GM19035 (cell line): ENCODE measurements at regions not wholly inside any gene's neighbourhood (a gene's known extent, or its start where the extent isn't known, plus 50 kb on each side); places are given as distances from the start of the nearest gene placed in this dataset.
"Not testable (repeated sequence)": the region's sequence is repeated elsewhere in the genome, so short reads cannot be mapped to it uniquely, and the experiment has no call there.

ENCODE experiments used
- ATAC-seq: cut with Tn5 transposase; IDR thresholded peaks from one replicate; pipeline ENCODE4 v1.9.1; 2021; ENCODE audit not compliant: unreplicated experiment

DNA sequence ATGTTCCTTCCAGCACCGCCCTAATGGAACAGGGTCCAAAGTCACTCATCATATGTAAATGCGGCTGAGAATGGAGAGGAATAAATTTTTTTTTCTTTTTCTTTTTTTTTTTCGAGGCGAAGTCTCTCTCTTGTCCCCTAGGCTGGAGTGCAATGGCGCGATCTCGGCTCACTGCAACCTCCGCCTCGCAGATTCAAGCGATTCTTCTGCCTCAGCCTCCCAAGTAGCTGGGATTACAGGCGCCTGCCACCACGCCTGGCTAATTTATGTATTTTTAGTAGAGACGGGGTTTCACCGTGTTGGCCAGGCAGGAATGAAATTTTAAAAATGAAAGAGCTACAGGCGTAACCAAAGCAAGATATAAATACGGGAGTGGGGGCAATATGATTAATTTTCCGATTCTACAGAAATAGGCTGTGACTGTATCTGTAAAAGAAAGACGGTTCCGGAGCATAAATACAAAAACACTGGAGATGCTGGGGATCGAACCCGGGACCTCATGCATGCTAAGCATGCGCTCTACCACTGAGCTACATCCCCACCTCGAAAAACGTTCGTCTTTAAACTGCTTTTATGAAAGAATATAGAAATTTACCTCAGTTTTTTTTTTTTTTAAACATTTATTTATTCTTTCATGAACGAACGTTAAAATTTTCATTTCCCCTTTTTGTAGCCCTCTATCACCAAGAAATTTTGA, 132.2 kb downstream of the GPX5 start:
- ATAC-seq, result peak; percentile 81

GRCh38 chr6:28658475-28659249, 133.0 kb downstream of the GPX5 start:
- no peak for ATAC-seq

DNA sequence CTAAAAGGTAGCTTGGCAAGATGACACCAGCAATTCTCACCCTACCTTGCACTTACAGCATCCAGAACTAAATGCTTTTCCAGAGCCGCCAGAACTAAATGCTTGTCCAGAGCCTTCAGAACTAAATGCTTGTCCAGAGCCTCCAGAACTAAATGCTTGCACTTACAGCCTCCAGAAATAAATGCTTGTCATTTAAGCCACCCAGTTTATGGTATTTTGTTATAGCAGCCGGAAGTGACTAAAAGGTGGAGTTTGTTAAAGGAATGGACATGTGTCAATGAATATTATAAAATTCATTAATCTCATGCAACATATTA, 133.5 kb downstream of the GPX5 start:
- ATAC-seq, result no peak

- ATAC-seq, result no peak
Measured at GRCh38 chr6:28661097-28661713, 135.5 kb downstream of the GPX5 start.

DNA sequence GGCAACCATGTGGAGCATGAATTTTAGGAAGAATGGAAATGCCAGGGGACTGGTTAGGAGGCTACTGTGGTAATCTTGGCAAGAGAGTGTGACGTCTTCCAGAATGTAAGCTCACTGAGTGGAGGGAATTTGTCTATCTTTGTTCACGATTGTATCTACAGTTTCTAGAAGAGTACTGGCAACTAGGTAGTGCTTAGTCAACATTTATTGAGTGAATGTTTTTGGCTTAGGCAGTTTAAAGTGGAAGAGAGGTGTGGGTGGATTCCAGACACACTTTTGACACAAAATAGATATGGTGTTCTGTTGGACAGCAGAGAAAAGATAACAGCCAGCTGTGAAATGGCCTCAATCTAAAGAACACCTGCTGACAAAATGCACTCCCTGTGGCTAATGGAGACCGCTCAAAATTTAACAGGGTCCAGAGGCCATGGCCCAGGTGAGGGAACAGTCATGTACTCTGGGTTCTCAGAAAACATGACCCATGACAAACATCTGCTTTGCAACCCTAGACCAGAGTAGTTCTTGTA, 139.3 kb downstream of the GPX5 start:
- no peak for ATAC-seq

DNA sequence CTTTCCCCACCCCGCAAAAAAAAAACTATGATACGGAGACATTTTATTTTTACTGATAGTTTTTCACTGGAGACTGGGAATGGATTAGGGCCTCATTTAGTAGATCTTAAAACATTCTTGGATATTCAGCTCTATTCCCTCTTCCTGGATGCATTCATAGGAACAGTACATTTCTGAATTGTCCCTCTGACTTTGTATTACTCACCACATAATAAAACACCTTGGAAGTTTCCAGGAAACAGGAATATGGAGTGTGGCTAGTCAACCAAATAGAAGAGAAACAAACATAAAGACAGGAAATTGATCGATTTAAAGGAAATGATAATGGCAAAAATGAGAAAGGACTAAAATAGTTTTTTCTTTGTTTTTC, 147.7 kb downstream of the GPX5 start:
- no peak for ATAC-seq

- ATAC-seq, result no peak
Measured at GRCh38 chr6:28673787-28674671, 148.3 kb downstream of the GPX5 start.

- ATAC-seq, result no peak
Measured at GRCh38 chr6:28675600-28675999, 149.9 kb downstream of the GPX5 start.

- no peak for ATAC-seq
Measured at GRCh38 chr6:28682542-28682941, 156.9 kb downstream of the GPX5 start.

DNA sequence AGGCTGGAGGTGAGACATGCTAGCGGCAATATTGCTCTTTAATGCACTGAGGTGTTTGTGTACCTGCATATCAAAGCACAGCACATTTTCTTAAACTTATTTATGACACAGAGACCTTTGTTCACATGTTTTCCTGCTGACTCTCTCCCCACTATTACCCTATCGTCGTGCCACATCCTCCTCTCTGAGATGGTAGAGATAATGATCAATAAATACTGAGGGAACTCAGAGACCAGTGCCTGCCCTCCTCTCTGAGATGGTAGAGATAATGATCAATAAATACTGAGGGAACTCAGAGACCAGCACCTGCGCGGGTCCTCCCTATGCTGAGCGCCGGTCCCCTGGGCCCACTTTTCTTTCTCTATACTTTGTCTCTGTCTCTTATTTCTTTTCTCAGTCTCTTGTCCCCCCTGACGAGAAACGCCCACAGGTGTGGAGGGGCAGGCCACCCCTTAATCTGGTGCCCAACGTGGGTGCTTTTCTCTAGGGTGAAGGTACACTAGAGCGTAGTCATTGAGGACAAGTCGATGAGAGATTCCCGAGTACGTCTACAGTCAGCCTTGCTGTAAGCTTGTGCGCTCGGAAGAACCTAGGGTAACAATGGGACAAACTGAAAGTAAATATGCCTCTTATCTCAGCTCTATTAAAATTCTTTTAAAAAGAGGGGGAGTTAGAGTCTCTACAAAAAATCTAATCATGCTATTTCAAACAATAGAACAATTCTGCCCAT, 157.4 kb downstream of the GPX5 start:
- not testable (repeated sequence) for ATAC-seq

GRCh38 chr6:28683945-28684538, 158.4 kb downstream of the GPX5 start:
- no peak for ATAC-seq

DNA sequence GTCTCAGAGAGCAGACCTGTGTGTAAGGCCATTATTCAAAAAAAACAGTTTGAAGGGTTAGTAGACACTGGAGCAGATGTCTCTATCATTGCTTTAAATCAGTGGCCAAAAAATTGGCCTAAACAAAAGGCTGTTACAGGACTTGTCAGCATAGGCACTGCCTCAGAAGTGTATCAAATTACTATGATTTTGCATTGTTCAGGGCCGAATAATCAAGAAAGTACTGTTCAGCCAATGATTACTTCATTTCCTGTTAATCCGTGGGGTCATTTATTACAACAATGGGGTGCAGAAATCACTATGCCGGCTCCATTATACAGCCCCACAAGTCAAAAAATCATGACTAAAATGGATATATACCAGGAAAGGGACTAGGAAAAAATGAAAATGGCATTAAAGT, 160.3 kb downstream of the GPX5 start:
- ATAC-seq, result not testable (repeated sequence)

DNA sequence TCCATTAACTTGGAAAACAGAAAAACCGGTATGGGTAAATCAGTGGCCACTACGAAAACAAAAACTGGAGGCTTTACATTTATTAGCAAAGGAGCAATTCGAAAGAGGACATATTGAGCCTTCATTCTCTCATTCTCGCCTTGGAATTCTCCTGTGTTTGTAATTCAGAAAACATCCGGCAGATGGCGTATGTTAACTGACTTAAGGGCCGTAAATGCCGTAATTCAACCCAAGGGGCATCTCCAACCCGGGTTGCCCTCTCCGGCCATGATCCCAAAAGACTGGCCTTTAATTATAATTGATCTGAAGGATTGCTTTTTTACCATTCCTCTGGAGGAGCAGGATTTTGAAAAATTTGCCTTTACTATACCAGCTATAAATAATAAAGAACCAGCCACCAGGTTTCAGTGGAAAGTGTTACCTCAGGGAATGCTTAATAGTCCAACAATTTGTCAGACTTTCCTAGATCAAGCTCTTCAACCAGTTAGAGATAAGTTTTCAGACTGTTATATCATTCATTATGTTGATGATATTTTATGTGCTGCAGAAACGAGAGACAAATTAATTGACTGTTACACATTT, 160.9 kb downstream of the GPX5 start:
- not testable (repeated sequence) for ATAC-seq

DNA sequence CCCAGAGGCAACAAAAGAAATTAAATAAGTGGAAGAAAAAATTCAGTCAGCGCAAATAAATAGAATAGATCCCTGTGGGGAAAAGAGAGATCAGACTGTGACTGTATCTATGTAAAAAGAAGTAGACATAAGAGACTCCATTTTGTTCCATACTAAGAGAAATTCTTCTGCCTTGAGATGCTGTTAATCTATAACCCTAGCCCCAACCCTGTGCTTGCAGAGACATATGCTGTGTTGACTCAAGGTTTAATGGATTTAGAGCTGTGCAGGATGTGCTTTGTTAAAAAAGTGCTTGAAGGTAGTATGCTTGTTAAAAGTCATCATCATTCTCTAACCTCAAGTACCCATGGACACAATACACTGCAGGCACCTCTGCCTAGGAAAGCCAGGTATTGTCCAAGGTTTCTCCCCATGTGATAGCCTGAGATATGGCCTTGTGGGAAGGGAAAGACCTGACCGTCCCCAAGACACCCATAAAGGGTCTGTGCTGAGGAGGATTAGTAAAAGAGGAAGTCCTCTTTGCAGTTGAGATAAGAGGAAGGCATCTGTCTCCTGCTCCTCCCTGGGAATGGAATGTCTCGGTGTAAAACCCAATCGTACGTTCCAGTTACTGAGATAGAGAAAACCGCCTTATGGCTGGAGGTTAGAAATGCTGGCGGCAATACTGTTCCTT, 161.8 kb downstream of the GPX5 start:
- not testable (repeated sequence) for ATAC-seq

DNA sequence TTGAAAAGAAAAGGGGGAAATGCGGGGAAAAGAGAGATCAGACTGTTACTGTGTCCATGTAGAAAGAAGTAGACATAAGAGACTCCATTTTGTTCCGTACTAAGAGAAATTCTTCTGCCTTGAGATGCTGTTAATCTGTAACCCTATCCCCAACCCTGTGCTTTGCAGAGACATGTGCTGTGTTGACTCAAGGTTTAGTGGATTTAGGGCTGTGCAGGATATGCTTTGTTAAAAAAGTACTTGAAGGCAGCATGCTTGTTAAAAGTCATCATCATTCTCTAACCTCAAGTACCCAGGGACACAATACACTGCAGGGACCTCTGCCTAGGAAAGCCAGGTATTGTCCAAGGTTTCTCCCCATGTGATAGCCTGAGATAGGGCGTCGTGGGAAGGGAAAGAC, 166.3 kb downstream of the GPX5 start:
- ATAC-seq, result not testable (repeated sequence)

- no peak for ATAC-seq
Measured at GRCh38 chr6:28693033-28693750, 167.5 kb downstream of the GPX5 start.

GRCh38 chr6:28693751-28694443, 168.2 kb downstream of the GPX5 start:
- no peak for ATAC-seq

GRCh38 chr6:28695715-28696114, 170.0 kb downstream of the GPX5 start:
- ATAC-seq, result no peak
